GM21576 (cell line): ENCODE measurements at regions not wholly inside any gene's neighbourhood (a gene's known extent, or its start where the extent isn't known, plus 50 kb on each side); places are given as distances from the start of the nearest gene placed in this dataset.

Source experiments
- ATAC-seq: cut with Tn5 transposase; IDR thresholded peaks from one replicate; pipeline ENCODE4 v1.9.1; 2021; ENCODE audit warnings: mild to moderate bottlenecking, moderate library complexity; ENCODE audit not compliant: unreplicated experiment

- no peak for ATAC-seq
Measured at GRCh38 chr5:74956278-74956677, 90.1 kb upstream of the FAM169A start.

DNA sequence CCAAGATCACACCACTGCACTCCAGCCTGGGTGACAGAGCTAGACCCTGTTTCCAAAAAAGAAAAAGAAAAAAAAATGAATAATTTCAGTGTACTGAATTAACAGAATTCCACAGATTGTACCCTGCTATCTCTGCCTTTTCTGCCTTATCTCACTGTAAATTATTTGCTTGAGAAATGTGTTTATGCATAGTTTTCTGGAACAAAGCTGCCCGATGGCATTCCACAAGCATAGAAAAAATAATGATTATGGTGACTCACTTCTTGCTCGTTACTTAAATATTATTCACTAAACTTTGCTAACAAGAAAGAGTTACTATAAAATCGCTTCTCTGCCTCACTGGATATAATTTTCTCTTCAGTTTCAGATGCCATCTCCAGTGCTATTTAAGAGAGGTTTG, 88.7 kb upstream of the FAM169A start:
- ATAC-seq = no peak

- no peak for ATAC-seq
Measured at GRCh38 chr5:74953937-74954720, 87.9 kb upstream of the FAM169A start.

GRCh38 chr5:74953554-74953936, 87.4 kb upstream of the FAM169A start:
- no peak for ATAC-seq

DNA sequence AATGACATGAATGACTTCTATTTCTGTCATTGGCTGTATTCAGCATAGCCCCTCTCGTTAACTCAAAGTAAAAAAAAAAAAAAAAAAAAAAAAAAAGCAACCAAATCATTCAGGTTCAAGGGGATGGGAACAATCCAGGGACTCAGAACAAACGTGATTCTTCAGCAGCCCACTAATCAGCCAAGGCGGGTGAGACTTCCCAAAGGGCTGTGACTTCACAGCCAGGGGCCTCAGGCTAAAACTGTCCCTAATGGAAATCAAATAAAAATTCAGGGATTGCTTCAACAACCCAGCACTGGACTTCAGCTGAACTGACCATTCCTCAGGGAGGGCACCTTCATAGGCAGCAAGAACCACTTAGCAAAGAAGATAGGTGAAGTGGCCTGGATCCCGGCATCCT, 86.2 kb upstream of the FAM169A start:
- no peak for ATAC-seq

GRCh38 chr5:74951865-74952264, 85.7 kb upstream of the FAM169A start:
- ATAC-seq = no peak

- ATAC-seq = no peak
Measured at GRCh38 chr5:74950836-74951515, 84.8 kb upstream of the FAM169A start.

DNA sequence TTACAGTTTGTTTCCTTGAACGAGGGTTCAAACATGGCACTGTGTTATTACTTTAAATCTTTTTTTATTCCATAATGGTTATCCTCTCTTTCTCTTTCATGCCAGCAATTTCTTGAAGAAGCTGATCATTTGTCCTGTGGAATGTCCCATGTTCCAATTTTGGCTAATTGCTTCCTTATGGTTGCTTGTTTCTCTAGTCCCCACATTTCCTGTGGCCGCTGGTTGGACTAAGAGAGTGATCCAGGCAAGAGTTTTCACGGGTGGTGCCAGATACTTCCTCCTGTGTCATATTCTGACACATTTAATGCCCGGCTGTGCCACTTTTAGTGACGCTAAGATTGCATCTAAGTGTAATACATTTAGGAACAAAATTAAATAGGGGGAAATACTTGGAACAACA, 83.8 kb upstream of the FAM169A start:
- ATAC-seq = no peak

DNA sequence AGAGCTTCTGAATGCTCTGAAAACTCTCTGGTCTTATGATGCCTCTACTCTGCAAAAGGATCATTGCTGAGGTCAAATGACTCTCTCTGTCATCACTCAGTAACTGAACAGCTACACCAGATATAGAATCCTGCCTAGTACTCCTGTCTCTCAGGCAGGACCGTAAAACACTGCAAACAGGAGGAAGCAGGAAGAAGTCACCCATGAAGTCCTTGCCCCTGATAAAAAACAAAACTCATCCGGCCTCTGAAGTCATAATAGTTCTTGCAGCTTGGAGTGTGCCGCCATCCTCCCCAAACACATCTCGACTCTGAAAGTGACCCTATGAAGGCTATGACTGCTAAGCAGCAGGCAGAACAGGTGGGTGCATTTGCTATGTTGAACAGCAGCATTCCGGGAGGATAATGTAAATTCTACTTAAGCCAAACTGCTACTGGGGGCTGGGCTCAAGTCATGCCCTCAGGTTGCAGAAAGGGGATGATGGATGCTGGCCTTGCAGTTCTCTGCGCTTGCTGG, 81.9 kb upstream of the FAM169A start:
- no peak for ATAC-seq

GRCh38 chr5:74946471-74946870, 80.3 kb upstream of the FAM169A start:
- ATAC-seq = no peak

DNA sequence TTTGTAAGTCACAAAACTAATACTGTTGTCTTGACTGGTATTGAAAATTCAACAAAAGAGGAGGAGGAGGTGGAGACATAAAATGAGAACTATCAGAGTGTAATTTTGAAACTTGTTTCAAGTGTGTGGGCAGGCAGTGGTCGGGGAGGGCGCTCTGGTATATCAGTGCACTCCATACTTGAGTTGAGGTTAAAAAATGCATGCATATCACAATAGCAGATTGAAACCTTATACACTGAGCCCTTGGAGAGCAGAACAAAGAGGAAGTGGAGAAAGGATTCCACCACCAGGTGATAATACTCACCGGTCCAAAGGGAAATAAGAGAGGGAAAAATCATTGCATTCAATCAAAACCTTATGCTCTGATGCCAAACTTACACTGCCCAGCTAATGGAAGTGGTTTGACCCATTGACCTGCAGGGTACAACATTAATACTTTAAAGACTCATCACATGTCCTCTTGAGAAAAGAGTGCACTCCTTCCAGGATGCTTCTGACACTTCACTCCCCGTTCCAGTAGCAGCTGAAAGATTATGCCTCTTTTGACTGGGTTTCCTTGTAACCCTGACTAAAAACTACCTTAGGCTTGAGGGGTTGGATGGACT, 79.5 kb upstream of the FAM169A start:
- ATAC-seq = peak; percentile 72

DNA sequence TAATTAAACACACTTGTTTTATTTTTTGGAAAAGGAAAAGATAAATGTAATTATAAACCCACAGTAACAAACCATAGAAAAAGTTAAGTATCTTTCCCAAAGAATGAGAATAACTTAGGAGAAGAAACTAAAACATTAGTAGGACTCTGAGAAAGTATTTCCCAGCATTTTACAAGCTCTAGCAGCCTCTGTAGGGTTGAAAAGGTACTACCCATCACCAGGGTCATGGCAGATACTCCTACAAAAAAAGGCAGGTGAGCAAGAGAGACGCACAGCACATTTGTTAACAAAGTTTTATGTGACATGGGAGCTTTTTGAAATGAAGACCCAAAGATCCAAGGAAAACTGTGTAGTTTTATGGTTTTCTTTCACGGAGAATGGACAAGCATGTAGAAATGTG, 77.7 kb upstream of the FAM169A start:
- no peak for ATAC-seq

DNA sequence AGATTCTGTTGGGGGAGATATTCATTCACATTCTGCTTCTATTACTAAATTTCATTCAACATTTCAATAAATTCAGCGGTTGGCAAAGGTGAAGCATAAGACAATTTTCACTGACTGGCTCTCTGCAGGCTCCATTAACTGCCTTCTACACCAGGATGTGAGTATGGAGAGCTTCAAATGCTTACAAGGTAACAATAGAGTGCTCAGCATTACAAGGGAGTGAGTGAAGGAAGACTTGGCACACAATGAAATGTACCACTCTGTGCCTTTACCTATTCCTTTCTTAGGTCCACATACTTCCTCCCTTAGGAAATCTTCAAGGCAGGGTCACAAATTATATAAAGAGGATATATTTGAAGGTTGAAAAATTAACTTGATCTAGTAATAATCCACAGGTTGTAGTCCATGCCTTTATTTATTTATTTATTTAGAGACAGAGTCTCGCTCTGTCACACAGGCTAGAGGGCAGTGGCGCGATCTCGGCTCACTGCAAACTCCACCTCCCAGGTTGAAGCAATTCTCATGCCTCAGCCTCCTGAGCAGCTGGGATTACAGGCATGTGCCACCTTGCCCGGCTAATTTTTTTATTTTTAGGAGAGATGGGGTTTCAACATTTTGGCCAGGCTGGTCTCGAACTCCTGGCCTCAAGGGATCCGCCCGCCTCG, 76.6 kb upstream of the FAM169A start:
- ATAC-seq = no peak

DNA sequence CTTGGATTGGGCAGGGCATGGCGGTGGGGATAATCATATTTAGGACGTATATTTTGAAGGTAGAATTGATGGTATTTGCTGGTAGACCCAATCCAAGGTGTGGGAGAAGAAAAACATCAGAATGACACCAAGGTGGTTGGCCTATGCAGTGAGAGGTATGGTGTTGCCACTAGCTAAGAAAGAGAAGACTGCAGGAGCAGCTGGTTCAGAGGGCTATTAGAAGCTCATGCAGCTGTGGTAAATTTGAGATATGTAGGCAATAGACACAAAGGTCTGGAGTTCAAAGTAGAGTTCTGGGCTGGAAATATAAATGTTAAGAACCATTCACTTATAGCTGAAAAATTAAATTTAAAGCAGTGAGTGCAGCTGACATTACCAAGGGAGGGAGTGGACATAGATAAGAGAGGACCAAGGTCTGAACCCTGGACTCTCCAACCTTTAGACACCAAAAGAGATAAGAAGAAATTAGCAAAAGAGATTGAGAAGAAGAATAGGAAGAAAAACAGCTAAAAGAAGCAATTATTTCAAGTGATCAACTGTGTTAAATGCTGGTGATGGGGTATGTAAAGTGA, 74.7 kb upstream of the FAM169A start:
- ATAC-seq = no peak

GRCh38 chr5:74938250-74938933, 72.2 kb upstream of the FAM169A start:
- no peak for ATAC-seq

DNA sequence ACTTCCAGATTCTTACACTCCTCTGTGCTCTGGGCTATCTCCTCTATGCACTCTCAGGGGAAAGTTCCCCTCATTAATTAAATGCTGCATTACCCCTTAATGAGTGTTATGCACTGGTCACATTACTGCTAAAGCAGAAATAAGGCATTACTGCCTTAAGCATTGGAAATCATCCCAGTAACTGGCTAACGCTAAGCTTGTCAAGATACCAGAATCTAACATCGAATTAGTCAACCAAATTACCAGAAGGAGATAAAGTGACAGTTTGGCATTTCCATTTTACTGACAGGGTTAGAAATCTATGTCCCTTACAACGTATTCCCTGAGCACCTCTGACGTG, 69.5 kb upstream of the FAM169A start:
- no peak for ATAC-seq

DNA sequence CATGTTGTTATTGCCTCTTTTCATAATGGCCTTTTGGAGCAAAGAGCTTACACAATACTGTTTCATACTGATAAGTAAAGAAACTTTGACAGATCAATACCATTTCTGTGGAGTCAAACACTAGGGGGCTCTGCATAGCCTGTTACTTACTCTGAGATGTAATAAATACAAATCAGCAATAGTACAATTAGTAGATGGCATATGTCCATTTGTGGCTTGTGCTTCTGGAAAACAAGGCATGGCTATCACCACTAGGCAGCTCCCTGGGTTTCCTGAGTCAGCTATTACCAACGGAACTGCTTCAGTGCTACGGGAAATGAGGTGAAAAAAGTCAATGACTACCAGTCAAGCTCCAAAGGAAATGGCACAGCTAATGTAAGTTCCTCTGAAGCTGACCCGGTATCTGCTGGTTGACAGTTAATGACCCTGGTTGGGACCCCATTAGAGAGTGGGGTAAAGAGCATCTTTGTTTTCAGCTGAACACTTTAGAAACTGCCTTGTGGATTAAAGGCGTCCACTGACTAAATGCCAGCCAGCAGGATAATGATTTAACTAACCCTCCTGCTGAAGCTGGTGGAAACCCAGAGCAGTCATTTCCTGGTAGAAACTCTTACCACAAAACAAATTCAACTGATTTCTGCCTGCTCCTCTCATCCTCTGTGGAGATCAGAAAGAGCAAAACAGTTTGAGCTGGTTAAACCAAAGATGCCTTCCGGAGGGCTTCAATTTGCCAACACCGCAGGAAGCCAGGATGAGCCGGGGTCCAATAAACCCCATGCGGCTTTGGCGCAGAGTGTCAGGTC, 69.0 kb upstream of the FAM169A start:
- no peak for ATAC-seq

GRCh38 chr5:74927336-74927735, 61.1 kb upstream of the FAM169A start:
- ATAC-seq = no peak

DNA sequence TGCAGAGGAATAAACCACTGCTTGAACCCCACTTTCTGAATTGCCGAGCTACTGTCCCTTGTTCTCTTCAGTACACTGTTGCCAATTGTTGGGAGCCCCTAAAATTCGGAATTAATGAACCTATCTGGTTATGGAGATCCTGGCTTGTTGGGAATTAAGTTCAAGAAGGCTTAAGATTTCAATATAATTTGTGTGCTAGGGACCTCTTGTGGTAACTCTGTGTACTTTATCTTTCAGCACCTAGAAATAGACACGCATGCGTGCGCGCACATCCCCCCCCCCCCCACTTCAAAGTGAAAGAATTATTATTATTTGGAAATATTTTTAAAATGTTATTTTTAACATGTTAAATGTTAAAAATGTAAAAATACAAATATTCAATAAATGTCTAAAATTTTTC, 53.3 kb upstream of the FAM169A start:
- no peak for ATAC-seq

- no peak for ATAC-seq
Measured at GRCh38 chr5:74919041-74919440, 52.9 kb upstream of the FAM169A start.
